ENCODE measurements at regions not wholly inside any gene's neighbourhood (a gene's known extent, or its start where the extent isn't known, plus 50 kb on each side); places are given as distances from the start of the nearest gene placed in this dataset.
"Not testable (repeated sequence)": the region's sequence is repeated elsewhere in the genome, so short reads cannot be mapped to it uniquely, and the experiment has no call there.

GRCh38 chr2:150856596-150857281 lies 369.3 kb upstream of the RND3 start:
- no peak for DNase-seq

GRCh38 chr2:150853263-150853662 lies 365.8 kb upstream of the RND3 start:
- no peak for DNase-seq

GRCh38 chr2:150850641-150851040 lies 363.2 kb upstream of the RND3 start:
- no peak for DNase-seq

GRCh38 chr2:150847578-150847977 lies 360.1 kb upstream of the RND3 start:
- no peak for DNase-seq

- DNase-seq, result no peak
Measured at GRCh38 chr2:150846691-150847090, 359.2 kb upstream of the RND3 start.

- DNase-seq, result no peak
Measured at GRCh38 chr2:150832686-150833085, 345.2 kb upstream of the RND3 start.

GRCh38 chr2:150824118-150824517 lies 336.7 kb upstream of the RND3 start:
- no peak for DNase-seq

GRCh38 chr2:150817422-150817821 lies 330.0 kb upstream of the RND3 start:
- no peak for DNase-seq

GRCh38 chr2:150812664-150813367 lies 325.3 kb upstream of the RND3 start:
- DNase-seq, result no peak

GRCh38 chr2:150812066-150812465 lies 324.6 kb upstream of the RND3 start:
- DNase-seq, result no peak

- peak; percentile 45 to 46 for DNase-seq
Measured at GRCh38 chr2:150811259-150811855, 323.9 kb upstream of the RND3 start.

GRCh38 chr2:150809103-150809502 lies 321.6 kb upstream of the RND3 start:
- peak; percentile 58 to 59 for DNase-seq

GRCh38 chr2:150806336-150806735 lies 318.9 kb upstream of the RND3 start:
- DNase-seq, result no peak

GRCh38 chr2:150803689-150804398 lies 316.4 kb upstream of the RND3 start:
- DNase-seq, result no peak

GRCh38 chr2:150802635-150803034 lies 315.2 kb upstream of the RND3 start:
- no peak for DNase-seq

- not testable (repeated sequence) for DNase-seq
Measured at GRCh38 chr2:150796236-150796635, 308.8 kb upstream of the RND3 start.

- no peak for DNase-seq
Measured at GRCh38 chr2:150792780-150793300, 305.4 kb upstream of the RND3 start.

- DNase-seq, result no peak
Measured at GRCh38 chr2:150791567-150791966, 304.1 kb upstream of the RND3 start.

- DNase-seq, result no peak
Measured at GRCh38 chr2:150789376-150789905, 302.0 kb upstream of the RND3 start.

GRCh38 chr2:150788426-150789140 lies 301.1 kb upstream of the RND3 start:
- no peak for DNase-seq

GRCh38 chr2:150787353-150788093 lies 300.1 kb upstream of the RND3 start:
- no peak for DNase-seq
